Endothelial cell (in vitro differentiated cells): ENCODE measurements at regions not wholly inside any gene's neighbourhood (a gene's known extent, or its start where the extent isn't known, plus 50 kb on each side); places are given as distances from the start of the nearest gene placed in this dataset.

Experiments
- DNase-seq: peaks from one replicate; pipeline ENCODE4 v3.0.0; 2021; ENCODE audit warnings: low spot score
- H3K27ac Mint-ChIP-seq: one replicate; pipeline ENCODE4 v1.8.0; 2021; ENCODE audit warnings: mixed read lengths, inconsistent platforms; ENCODE audit not compliant: unreplicated experiment
- H3K27me3 Mint-ChIP-seq: one replicate; pipeline ENCODE4 v1.8.0; 2021; ENCODE audit warnings: mild to moderate bottlenecking, moderate library complexity, mixed read lengths, inconsistent platforms; ENCODE audit not compliant: unreplicated experiment
- H3K36me3 Mint-ChIP-seq: one replicate; pipeline ENCODE4 v1.8.0; 2021; ENCODE audit warnings: mild to moderate bottlenecking, low read depth, mixed read lengths, inconsistent platforms; ENCODE audit not compliant: unreplicated experiment
- H3K4me1 Mint-ChIP-seq: one replicate; pipeline ENCODE4 v1.8.0; 2021; ENCODE audit warnings: mild to moderate bottlenecking, mixed read lengths, inconsistent platforms; ENCODE audit not compliant: unreplicated experiment
- H3K4me3 Mint-ChIP-seq: one replicate; pipeline ENCODE4 v1.8.0; 2021; ENCODE audit warnings: mild to moderate bottlenecking, mixed read lengths, inconsistent platforms; ENCODE audit not compliant: unreplicated experiment
- H3K9me3 Mint-ChIP-seq: one replicate; pipeline ENCODE4 v1.8.0; 2021; ENCODE audit warnings: mixed read lengths, inconsistent platforms; ENCODE audit not compliant: unreplicated experiment
- CTCF ChIP-seq: fragments of 200-600 bp; sonication (generic); IDR thresholded peaks from one replicate; pipeline ENCODE4 v1.5.0; 2021; ENCODE audit warnings: antibody characterized with exemption; ENCODE audit not compliant: unreplicated experiment

GRCh38 chr4:100819505-100819904 lies 301.7 kb upstream of the EMCN start:
- TF ChIP-seq CTCF = no peak
- Mint-ChIP-seq H3K9me3 (no peaks in the 10 kb centered on the region), H3K4me1 (no peaks in the 10 kb centered on the region), H3K4me3 (no peak overlapping the region), H3K27me3 (no peaks in the 10 kb centered on the region), H3K27ac (no peak overlapping the region), H3K36me3 (no peaks in the 10 kb centered on the region)
- DNase-seq = no peak

GRCh38 chr4:100816436-100817045 lies 298.7 kb upstream of the EMCN start:
- DNase-seq = no peak
- no peaks in the 10 kb centered on the region for H3K4me1 Mint-ChIP-seq
- no peak overlapping the region for H3K4me3 Mint-ChIP-seq
- no peak overlapping the region for H3K27ac Mint-ChIP-seq
- no peaks in the 10 kb centered on the region for H3K36me3 Mint-ChIP-seq
- no peaks in the 10 kb centered on the region for H3K9me3 Mint-ChIP-seq
- no peak for TF ChIP-seq CTCF
- H3K27me3 Mint-ChIP-seq = no peaks in the 10 kb centered on the region

GRCh38 chr4:100811046-100811445 lies 293.2 kb upstream of the EMCN start:
- Mint-ChIP-seq H3K36me3 (no peaks in the 10 kb centered on the region), H3K4me3 (no peak overlapping the region), H3K27me3 (peaks cover under 1% of the 10 kb centered on the region), H3K27ac (no peak overlapping the region), H3K9me3 (no peaks in the 10 kb centered on the region), H3K4me1 (no peaks in the 10 kb centered on the region)
- TF ChIP-seq CTCF = no peak
- DNase-seq = no peak

GRCh38 chr4:100809506-100809905 lies 291.7 kb upstream of the EMCN start:
- TF ChIP-seq CTCF = no peak
- Mint-ChIP-seq H3K27me3 (peaks cover 3% of the 10 kb centered on the region), H3K9me3 (no peaks in the 10 kb centered on the region), H3K4me3 (no peak overlapping the region), H3K27ac (no peak overlapping the region), H3K4me1 (no peaks in the 10 kb centered on the region), H3K36me3 (no peaks in the 10 kb centered on the region)
- no peak for DNase-seq

- H3K36me3 Mint-ChIP-seq = peaks cover 6% of the 10 kb centered on the region
- H3K27me3 Mint-ChIP-seq = peaks cover 3% of the 10 kb centered on the region
- H3K4me1 Mint-ChIP-seq = no peaks in the 10 kb centered on the region
- H3K27ac Mint-ChIP-seq = no peak overlapping the region
- no peak overlapping the region for H3K4me3 Mint-ChIP-seq
- H3K9me3 Mint-ChIP-seq = no peaks in the 10 kb centered on the region
- no peak for DNase-seq
- no peak for TF ChIP-seq CTCF
Observed at GRCh38 chr4:100806988-100807387, 289.2 kb upstream of the EMCN start.
